Liver (tissue), 7 donors: ENCODE measurements at regions not wholly inside any gene's neighbourhood (a gene's known extent, or its start where the extent isn't known, plus 50 kb on each side); places are given as distances from the start of the nearest gene placed in this dataset.

Source experiments
- DNase-seq: peaks from one replicate; pipeline ENCODE4 v3.0.0-alpha.2; 2017; ENCODE audit warnings: low spot score
- H3K27ac ChIP-seq, 2 donors: one replicate each; pipeline ENCODE4 v1.7.0; 2013; ENCODE audit warnings: inconsistent platforms in 2 of 2, low read length in 2 of 2, control low read depth in 1 of 2, low read depth in 1 of 2, mild to moderate bottlenecking in 1 of 2
- H3K27me3 ChIP-seq, 4 donors: one replicate each; pipeline versions ENCODE4 v1.6.1 to v1.7.0; 2013; ENCODE audit warnings: low read length in 3 of 4, inconsistent platforms in 1 of 4, mild to moderate bottlenecking in 1 of 4, moderate library complexity in 1 of 4; ENCODE audit not compliant: control insufficient read depth in 4 of 4, insufficient read depth in 4 of 4
- H3K36me3 ChIP-seq, 4 donors: one replicate each; pipeline versions ENCODE4 v1.6.1 to v1.7.0; 2013; ENCODE audit warnings: low read length in 3 of 4, mild to moderate bottlenecking in 3 of 4, low read depth in 1 of 4, moderate library complexity in 1 of 4; ENCODE audit not compliant: control insufficient read depth in 4 of 4, insufficient read depth in 3 of 4
- H3K4me1 ChIP-seq, 4 donors: one replicate each; pipeline versions ENCODE4 v1.6.1 to v1.7.0; 2013; ENCODE audit warnings: low read length in 3 of 4, mild to moderate bottlenecking in 3 of 4, moderate library complexity in 1 of 4; ENCODE audit not compliant: control insufficient read depth in 4 of 4, insufficient read depth in 4 of 4
- H3K4me3 ChIP-seq, 3 donors: one replicate each; pipeline versions ENCODE4 v1.6.1 to v1.7.0; 2013; ENCODE audit warnings: low read length in 3 of 3, control low read depth in 1 of 3, low read depth in 1 of 3, mild to moderate bottlenecking in 1 of 3
- H3K9ac ChIP-seq, 2 donors: one replicate each; pipeline ENCODE4 v1.7.0; 2013; ENCODE audit warnings: low read length in 2 of 2, mild to moderate bottlenecking in 2 of 2, moderate library complexity in 2 of 2, control low read depth in 1 of 2, low read depth in 1 of 2
- H3K9me3 ChIP-seq, 4 donors: one replicate each; pipeline versions ENCODE4 v1.6.1 to v1.7.0; 2013; ENCODE audit warnings: low read length in 3 of 4; ENCODE audit not compliant: control insufficient read depth in 4 of 4
- EGR1 ChIP-seq, 2 donors: IDR thresholded peaks; 2 replicates each; pipeline ENCODE4 v1.6.1; 2016 to 2018; ENCODE audit warnings: antibody characterized with exemption in 2 of 2, low read depth in 2 of 2
- FOXA1 ChIP-seq: IDR thresholded peaks from 2 replicates; pipeline ENCODE4 v1.6.1; 2016; ENCODE audit warnings: antibody characterized with exemption
- GABPA ChIP-seq, 2 donors: IDR thresholded peaks in 1 of 2; conservative IDR thresholded peaks in 1 of 2; 2 replicates each; pipeline ENCODE4 v1.6.1; 2016; ENCODE audit warnings: antibody characterized with exemption in 2 of 2, mild to moderate bottlenecking in 1 of 2, moderate library complexity in 1 of 2
- HNF4A ChIP-seq, 2 donors: conservative IDR thresholded peaks; 2 replicates each; pipeline ENCODE4 v1.6.1; 2016; ENCODE audit warnings: antibody characterized with exemption in 2 of 2, mild to moderate bottlenecking in 2 of 2
- HNF4G ChIP-seq: IDR thresholded peaks from 2 replicates; pipeline ENCODE4 v1.6.1; 2016; ENCODE audit warnings: antibody characterized with exemption
- JUND ChIP-seq, 2 donors: IDR thresholded peaks; 2 replicates each; pipeline ENCODE4 v1.6.1; 2016; ENCODE audit warnings: antibody characterized with exemption in 2 of 2
- NR2F2 ChIP-seq: IDR thresholded peaks from 2 replicates; pipeline ENCODE4 v1.6.1; 2016; ENCODE audit warnings: antibody characterized with exemption
- RAD21 ChIP-seq, 2 donors: IDR thresholded peaks; 2 replicates each; pipeline ENCODE4 v1.6.1; 2016; ENCODE audit warnings: antibody characterized with exemption in 2 of 2, mild to moderate bottlenecking in 2 of 2
- RXRA ChIP-seq, 2 donors: IDR thresholded peaks; 2 replicates each; pipeline ENCODE4 v1.6.1; 2017 to 2018; ENCODE audit warnings: antibody characterized with exemption in 2 of 2, mild to moderate bottlenecking in 1 of 2
- SP1 ChIP-seq: IDR thresholded peaks from 2 replicates; pipeline ENCODE4 v1.6.1; 2018; ENCODE audit warnings: antibody characterized with exemption, mild to moderate bottlenecking
- TAF1 ChIP-seq: conservative IDR thresholded peaks from 2 replicates; pipeline ENCODE4 v1.6.1; 2016; ENCODE audit warnings: antibody characterized with exemption, mild to moderate bottlenecking
- YY1 ChIP-seq: IDR thresholded peaks from 2 replicates; pipeline ENCODE4 v1.6.1; 2016; ENCODE audit warnings: antibody characterized with exemption, mild to moderate bottlenecking
- WGBS: extraction: QIAGEN DNeasy Blood & Tissue Kit; methylation state at CpG from one replicate; pipeline ENCODE4 v1.1.7; 2013; 5-methylcytosine and 5-hydroxymethylcytosine counted together
- TF ChIP-seq, protein P1 (sequence below): IDR thresholded peaks from 2 replicates; pipeline ENCODE4 v1.6.1; 2016; ENCODE audit warnings: antibody characterized with exemption
- TF ChIP-seq, protein P2 (sequence below): IDR thresholded peaks from 2 replicates; pipeline ENCODE4 v1.6.1; 2016; ENCODE audit warnings: antibody characterized with exemption
- TF ChIP-seq, protein P3 (sequence below): IDR thresholded peaks from 2 replicates; pipeline ENCODE4 v1.6.1; 2016; ENCODE audit warnings: antibody characterized with exemption
- TF ChIP-seq, protein P4 (sequence below): IDR thresholded peaks from 2 replicates; pipeline ENCODE4 v1.6.1; 2016; ENCODE audit warnings: antibody characterized with exemption, mild to moderate bottlenecking
- donor health status: healthy.
- donor health status: healthy.
- donor health status: healthy.
- donor health status: healthy.

DNA sequence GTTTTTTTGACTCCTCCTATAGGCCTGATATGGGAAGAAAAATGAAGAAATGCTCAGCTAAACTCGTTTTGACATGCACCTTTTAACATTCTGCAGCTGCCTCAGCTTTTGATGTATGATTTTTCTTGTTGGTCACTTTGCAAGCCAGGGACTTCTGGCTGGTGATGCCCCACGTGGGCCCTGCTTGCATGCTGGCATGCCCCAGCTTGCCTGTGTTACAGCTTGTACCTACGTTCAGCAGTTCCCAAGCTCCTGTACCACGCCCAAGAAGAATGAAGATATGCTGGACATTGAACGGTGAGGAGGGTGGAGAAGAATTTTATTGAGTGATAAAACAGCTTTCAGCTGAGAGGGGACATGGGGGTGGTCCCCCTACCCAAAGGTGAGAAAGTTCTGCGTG lies 245.6 kb upstream of the FZD8 start:
- H3K4me1 ChIP-seq: no peaks in the 10 kb centered on the region
- TF ChIP-seq, protein P1, sequence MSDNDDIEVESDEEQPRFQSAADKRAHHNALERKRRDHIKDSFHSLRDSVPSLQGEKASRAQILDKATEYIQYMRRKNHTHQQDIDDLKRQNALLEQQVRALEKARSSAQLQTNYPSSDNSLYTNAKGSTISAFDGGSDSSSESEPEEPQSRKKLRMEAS: no peak
- TF ChIP-seq FOXA1 (no peak), SP1 (no peak), EGR1 (IDR thresholded peaks at IDR 0.05; ENCODE audit: low read depth in 2 of 2) (no peak), HNF4G (no peak), JUND (IDR thresholded peaks at IDR 0.05) (no peak)
- no peak overlapping the region for H3K9ac ChIP-seq
- no peak overlapping the region for H3K27ac ChIP-seq
- DNase-seq: no peak
- no peak overlapping the region for H3K4me3 ChIP-seq
- no peaks in the 10 kb centered on the region for H3K9me3 ChIP-seq
- no peaks in the 10 kb centered on the region for H3K27me3 ChIP-seq
- WGBS: 78% methylated on average over 6 of the region's 6 CpGs
- no peaks in the 10 kb centered on the region for H3K36me3 ChIP-seq

DNA sequence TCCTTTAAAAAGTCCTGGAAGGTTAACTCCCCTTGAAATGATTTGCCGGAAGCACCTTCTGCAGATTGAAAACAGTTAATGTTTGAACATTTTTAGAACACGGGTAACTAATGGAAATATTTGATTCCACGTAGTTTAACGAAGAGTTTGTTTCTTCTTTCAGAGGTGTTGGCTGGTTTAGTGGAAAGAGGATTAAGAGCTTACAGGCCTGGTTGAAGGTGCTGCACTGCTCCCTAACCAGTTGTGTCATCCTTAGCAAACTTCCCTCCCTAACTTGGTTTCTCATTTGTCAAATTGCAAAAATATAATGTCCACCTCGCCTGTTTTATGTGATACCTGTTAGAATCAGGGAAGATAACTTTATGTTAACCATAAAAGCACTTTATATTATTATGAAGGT lies 243.0 kb upstream of the FZD8 start:
- H3K4me1 ChIP-seq: no peaks in the 10 kb centered on the region
- H3K4me3 ChIP-seq: no peak overlapping the region
- TF ChIP-seq RAD21 (IDR thresholded peaks at IDR 0.05) (no peak), NR2F2 (no peak), EGR1 (IDR thresholded peaks at IDR 0.05; ENCODE audit: low read depth in 2 of 2) (no peak), JUND (IDR thresholded peaks at IDR 0.05) (no peak), FOXA1 (no peak), HNF4A (conservative IDR thresholded peaks at IDR 0.05) (no peak), RXRA (IDR thresholded peaks at IDR 0.05) (no peak), GABPA (IDR thresholded peaks at IDR 0.05 in 1 of 2, conservative IDR thresholded peaks at IDR 0.05 in 1 of 2) (no peak), HNF4G (no peak), TAF1 (no peak), SP1 (no peak)
- TF ChIP-seq, protein P2, sequence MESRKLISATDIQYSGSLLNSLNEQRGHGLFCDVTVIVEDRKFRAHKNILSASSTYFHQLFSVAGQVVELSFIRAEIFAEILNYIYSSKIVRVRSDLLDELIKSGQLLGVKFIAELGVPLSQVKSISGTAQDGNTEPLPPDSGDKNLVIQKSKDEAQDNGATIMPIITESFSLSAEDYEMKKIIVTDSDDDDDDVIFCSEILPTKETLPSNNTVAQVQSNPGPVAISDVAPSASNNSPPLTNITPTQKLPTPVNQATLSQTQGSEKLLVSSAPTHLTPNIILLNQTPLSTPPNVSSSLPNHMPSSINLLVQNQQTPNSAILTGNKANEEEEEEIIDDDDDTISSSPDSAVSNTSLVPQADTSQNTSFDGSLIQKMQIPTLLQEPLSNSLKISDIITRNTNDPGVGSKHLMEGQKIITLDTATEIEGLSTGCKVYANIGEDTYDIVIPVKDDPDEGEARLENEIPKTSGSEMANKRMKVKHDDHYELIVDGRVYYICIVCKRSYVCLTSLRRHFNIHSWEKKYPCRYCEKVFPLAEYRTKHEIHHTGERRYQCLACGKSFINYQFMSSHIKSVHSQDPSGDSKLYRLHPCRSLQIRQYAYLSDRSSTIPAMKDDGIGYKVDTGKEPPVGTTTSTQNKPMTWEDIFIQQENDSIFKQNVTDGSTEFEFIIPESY: no peak
- TF ChIP-seq, protein P3, sequence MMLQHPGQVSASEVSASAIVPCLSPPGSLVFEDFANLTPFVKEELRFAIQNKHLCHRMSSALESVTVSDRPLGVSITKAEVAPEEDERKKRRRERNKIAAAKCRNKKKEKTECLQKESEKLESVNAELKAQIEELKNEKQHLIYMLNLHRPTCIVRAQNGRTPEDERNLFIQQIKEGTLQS: no peak
- no peak overlapping the region for H3K9ac ChIP-seq
- no peaks in the 10 kb centered on the region for H3K27me3 ChIP-seq
- no peaks in the 10 kb centered on the region for H3K36me3 ChIP-seq
- no peaks in the 10 kb centered on the region for H3K9me3 ChIP-seq
- no peak overlapping the region for H3K27ac ChIP-seq
- DNase-seq: no peak
- 73% methylated on average over 5 of the region's 5 CpGs for WGBS

DNA sequence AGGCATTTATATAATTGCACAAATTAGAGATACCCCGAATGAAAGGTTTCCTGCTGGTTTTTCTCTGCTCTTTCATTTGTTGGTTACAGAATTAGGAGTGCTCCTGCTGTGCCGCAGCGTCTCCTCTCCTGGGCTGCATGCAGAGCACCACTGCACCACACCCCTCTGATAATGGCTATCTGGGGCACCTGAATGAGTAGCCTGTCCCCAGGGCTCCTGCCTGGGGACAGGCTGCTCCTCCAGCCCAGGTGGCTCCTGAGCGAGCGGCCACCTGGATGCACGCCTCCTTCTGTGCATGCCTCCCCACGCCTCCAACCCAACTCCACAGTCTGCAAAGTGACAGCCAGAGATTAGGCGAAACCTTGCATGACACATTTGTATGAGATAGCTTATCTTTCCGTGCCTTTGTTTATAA lies 242.6 kb upstream of the FZD8 start:
- H3K9me3 ChIP-seq: no peaks in the 10 kb centered on the region
- H3K36me3 ChIP-seq: no peaks in the 10 kb centered on the region
- H3K9ac ChIP-seq: no peak overlapping the region
- DNase-seq: no peak
- H3K4me3 ChIP-seq: no peak overlapping the region
- no peaks in the 10 kb centered on the region for H3K4me1 ChIP-seq
- WGBS: 73% methylated on average over 9 of the region's 9 CpGs
- H3K27ac ChIP-seq: no peak overlapping the region
- no peaks in the 10 kb centered on the region for H3K27me3 ChIP-seq
- TF ChIP-seq, protein P3: no peak
- TF ChIP-seq HNF4A (conservative IDR thresholded peaks at IDR 0.05) (no peak), NR2F2 (no peak), FOXA1 (no peak), HNF4G (no peak), YY1 (no peak), EGR1 (IDR thresholded peaks at IDR 0.05; ENCODE audit: low read depth in 2 of 2) (no peak), RXRA (IDR thresholded peaks at IDR 0.05) (no peak), TAF1 (no peak)
- TF ChIP-seq, protein P2: no peak
- TF ChIP-seq, protein P4, sequence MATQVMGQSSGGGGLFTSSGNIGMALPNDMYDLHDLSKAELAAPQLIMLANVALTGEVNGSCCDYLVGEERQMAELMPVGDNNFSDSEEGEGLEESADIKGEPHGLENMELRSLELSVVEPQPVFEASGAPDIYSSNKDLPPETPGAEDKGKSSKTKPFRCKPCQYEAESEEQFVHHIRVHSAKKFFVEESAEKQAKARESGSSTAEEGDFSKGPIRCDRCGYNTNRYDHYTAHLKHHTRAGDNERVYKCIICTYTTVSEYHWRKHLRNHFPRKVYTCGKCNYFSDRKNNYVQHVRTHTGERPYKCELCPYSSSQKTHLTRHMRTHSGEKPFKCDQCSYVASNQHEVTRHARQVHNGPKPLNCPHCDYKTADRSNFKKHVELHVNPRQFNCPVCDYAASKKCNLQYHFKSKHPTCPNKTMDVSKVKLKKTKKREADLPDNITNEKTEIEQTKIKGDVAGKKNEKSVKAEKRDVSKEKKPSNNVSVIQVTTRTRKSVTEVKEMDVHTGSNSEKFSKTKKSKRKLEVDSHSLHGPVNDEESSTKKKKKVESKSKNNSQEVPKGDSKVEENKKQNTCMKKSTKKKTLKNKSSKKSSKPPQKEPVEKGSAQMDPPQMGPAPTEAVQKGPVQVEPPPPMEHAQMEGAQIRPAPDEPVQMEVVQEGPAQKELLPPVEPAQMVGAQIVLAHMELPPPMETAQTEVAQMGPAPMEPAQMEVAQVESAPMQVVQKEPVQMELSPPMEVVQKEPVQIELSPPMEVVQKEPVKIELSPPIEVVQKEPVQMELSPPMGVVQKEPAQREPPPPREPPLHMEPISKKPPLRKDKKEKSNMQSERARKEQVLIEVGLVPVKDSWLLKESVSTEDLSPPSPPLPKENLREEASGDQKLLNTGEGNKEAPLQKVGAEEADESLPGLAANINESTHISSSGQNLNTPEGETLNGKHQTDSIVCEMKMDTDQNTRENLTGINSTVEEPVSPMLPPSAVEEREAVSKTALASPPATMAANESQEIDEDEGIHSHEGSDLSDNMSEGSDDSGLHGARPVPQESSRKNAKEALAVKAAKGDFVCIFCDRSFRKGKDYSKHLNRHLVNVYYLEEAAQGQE: no peak
- TF ChIP-seq, protein P1: no peak
